H1 (cell line): ENCODE measurements at regions not wholly inside any gene's neighbourhood (a gene's known extent, or its start where the extent isn't known, plus 50 kb on each side); places are given as distances from the start of the nearest gene placed in this dataset.

Experiments
- CTBP2 ChIP-seq: IDR thresholded peaks from 2 replicates; pipeline ENCODE4 v1.7.0; 2011; ENCODE audit warnings: borderline replicate concordance, mild to moderate bottlenecking, moderate library complexity, mixed read lengths, low read length; ENCODE audit not compliant: insufficient read depth, insufficient read length

DNA sequence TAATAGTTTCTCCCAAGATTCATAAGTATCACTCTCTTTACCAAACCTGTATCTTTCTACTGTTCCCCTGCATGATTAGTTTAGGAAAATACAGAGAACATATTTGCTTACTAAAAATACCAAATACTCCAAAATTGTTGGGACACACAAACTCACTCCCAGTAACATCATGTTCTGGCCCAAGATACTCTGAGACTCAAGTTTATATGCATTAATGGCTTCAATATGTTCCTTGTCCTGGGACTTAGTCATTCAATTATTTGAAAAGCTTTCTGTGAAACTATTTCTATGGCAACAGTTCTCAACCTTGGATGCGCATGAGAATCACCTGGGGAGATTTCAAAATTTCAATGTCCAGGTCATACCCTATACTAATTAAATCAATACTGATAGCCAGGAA is 138.9 kb upstream of the PTCHD1 start (continued):
- no peak for TF ChIP-seq CTBP2
- TF ChIP-seq, all 59 proteins: peak for 0
